Prostate gland (tissue), 2 donors: ENCODE measurements at regions not wholly inside any gene's neighbourhood (a gene's known extent, or its start where the extent isn't known, plus 50 kb on each side); places are given as distances from the start of the nearest gene placed in this dataset.
"Not testable (repeated sequence)": the region's sequence is repeated elsewhere in the genome, so short reads cannot be mapped to it uniquely, and the experiment has no call there.

ENCODE experiments used
- DNase-seq: peaks from one replicate; pipeline ENCODE4 v3.0.0-alpha.2; 2019; ENCODE audit warnings: low spot score
- H3K27ac ChIP-seq, 2 donors: fragments of 200-600 bp; sonication (generic); 2 replicates each; pipeline ENCODE4 v1.5.1; 2017 to 2019
- H3K27me3 ChIP-seq: fragments of 200-600 bp; sonication (generic); replicated peaks from 2 replicates; pipeline ENCODE4 v1.5.1; 2019; ENCODE audit not compliant: insufficient read depth
- H3K36me3 ChIP-seq, 2 donors: fragments of 200-600 bp; sonication (generic); 1 replicate in 1 of 2; 2 replicates in 1 of 2; pipeline versions ENCODE4 v1.5.1 to v1.8.1; 2017 to 2019
- H3K4me1 ChIP-seq: fragments of 200-600 bp; sonication (generic); replicated peaks from 2 replicates; pipeline ENCODE4 v1.5.1; 2019
- H3K4me3 ChIP-seq, 2 donors: fragments of 200-600 bp; sonication (generic); 2 replicates each; pipeline ENCODE4 v1.5.1; 2017 to 2019
- H3K9me3 ChIP-seq: fragments of 200-600 bp; sonication (generic); 2 replicates; pipeline ENCODE4 v1.5.1; 2017
- WGBS: methylation state at CpG from one replicate; pipeline ENCODE4 v1.1.5; 2018; 5-methylcytosine and 5-hydroxymethylcytosine counted together
- intact Hi-C: fragments of 100-400 bp; cut with DNase I; formaldehyde crosslinking; loops from one replicate; pipeline ENCODE4 v1.14.2; 2022

DNA sequence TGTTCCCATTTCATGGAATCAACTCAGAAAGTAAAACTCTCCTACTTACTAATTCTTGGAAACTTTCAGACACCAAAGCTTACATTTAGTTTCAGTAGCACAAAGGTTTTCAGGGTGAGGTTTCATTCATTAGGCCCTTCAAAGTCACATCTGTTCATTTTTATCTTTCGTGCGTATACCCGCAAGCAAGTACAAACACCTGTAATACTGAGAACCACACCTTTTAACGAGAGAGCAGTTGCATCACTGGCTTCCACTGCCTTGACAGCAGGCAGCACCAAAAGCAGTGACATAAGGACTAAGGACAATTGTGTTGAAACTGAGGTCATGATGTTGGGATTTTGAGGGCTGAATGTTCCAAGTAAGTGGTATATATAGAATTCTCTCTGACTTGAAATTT, 60.5 kb downstream of the GOLGA6L22 start:
- H3K9me3 ChIP-seq, H3K4me3 ChIP-seq, H3K27me3 ChIP-seq, intact Hi-C loops, DNase-seq, H3K4me1 ChIP-seq, H3K27ac ChIP-seq, H3K36me3 ChIP-seq: not testable (repeated sequence)
- no CpG with 5 or more reads among the region's 4 CpGs for WGBS

DNA sequence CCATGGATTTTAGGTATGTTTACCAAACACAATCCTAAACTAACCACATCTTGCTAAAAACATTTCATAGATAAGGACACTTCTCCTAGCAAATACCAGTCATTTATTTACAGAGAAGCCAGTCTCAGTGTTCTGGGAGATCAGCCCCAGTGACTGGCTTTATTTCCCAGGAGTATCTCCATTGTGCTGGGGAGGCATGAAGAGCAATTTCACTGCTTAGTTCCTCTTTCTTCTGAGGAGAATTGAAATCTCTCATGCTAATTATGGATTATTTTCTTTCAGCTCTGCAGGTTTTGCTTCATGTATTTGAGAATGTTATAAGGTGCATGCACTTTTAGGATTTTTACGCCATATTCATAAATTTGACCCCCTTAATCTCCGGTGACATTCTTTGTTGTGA, 67.8 kb downstream of the GOLGA6L22 start:
- H3K27me3 ChIP-seq, H3K36me3 ChIP-seq, intact Hi-C loops, H3K27ac ChIP-seq, H3K4me1 ChIP-seq, H3K4me3 ChIP-seq, DNase-seq, H3K9me3 ChIP-seq: not testable (repeated sequence)
- no CpG with 5 or more reads among the region's 2 CpGs for WGBS

DNA sequence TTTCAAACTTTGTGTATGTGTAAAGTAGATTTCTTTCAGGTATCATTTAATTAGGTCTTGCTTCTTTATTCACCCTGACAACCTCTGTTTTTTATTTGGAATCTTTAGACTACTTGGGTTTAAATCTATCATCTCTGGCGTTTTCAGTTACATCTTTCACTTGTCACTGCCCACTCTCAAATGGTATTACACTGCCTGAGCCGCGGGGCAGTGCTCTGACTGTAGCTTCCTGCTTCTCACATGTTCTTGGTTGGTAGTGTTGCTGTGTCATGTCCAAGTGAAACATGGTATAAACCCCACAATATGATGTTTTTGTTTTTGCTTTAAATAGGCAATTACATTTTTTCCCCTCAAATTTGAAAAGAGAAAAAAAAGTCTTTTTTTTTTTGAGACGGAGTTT, 68.3 kb downstream of the GOLGA6L22 start:
- intact Hi-C loops, H3K27me3 ChIP-seq, H3K4me3 ChIP-seq, H3K9me3 ChIP-seq, H3K27ac ChIP-seq, DNase-seq, H3K4me1 ChIP-seq, H3K36me3 ChIP-seq: not testable (repeated sequence)
- WGBS = 54% methylated on average over 3 of the region's 4 CpGs

DNA sequence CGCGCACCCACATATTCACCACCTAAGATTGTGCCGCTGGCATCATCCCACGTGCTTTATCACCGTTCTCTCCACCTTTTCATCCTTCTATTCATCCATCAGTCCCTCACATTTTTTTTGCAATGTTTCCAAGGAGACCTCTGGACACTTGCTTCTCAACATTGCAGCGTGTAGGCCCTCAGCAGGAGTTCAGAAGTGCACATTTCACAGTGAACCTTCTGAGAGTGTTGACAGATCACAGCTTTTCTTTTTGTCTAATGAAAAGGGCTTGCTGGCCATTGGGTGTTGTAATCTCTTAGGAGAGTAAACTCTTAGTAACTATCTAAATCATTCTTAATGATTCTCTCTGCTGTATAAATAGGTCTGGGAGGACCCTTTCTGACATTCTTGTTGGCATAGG, 70.5 kb downstream of the GOLGA6L22 start:
- H3K27ac ChIP-seq, H3K36me3 ChIP-seq, H3K4me3 ChIP-seq, intact Hi-C loops, H3K9me3 ChIP-seq, H3K27me3 ChIP-seq, H3K4me1 ChIP-seq, DNase-seq: not testable (repeated sequence)
- WGBS = no CpG with 5 or more reads among the region's 6 CpGs

DNA sequence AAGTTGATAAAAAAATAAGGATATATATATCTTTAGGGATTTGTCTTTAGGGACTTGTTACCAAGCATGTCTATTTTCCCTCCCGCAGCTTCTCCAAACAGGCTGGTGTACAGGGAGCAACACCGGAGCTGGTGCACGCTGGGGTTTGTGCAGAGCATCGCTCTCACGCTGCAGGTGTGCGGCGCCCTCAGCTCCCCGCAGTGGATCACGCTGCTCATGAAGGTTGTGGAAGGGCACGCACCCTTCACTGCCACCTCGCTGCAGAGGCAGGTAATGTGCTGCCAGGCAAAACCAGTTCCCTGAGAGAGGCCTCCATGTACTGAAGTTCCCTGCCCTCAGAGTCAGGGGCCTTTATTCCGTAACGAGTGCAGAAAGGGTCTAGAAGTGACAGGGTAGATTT, 101.0 kb downstream of the GOLGA6L22 start:
- DNase-seq, H3K27me3 ChIP-seq, H3K27ac ChIP-seq, H3K4me3 ChIP-seq, H3K4me1 ChIP-seq, intact Hi-C loops, H3K9me3 ChIP-seq, H3K36me3 ChIP-seq: not testable (repeated sequence)
- WGBS = 84% methylated on average over 10 of the region's 13 CpGs

DNA sequence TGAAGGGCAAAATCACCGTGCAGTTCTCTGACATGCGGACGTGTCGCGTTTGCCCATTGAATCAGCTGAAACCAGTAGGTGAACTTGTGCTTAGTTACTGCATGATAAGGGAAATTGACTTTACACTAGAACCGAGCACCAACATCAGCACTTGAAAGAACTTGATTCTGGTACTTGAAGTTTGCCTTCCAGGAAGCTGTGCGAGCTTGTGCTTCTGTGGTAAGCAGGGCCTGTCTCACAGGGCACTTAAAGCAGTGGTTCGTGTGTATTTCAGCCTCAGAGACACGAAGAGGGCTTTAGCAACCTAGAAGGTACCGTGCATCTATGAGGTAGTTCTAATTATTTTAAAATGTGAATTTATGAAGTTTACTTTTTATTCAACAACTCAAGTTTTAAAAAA, 103.0 kb downstream of the GOLGA6L22 start:
- H3K4me1 ChIP-seq, H3K27me3 ChIP-seq, H3K36me3 ChIP-seq, H3K27ac ChIP-seq, DNase-seq, H3K9me3 ChIP-seq, intact Hi-C loops, H3K4me3 ChIP-seq: not testable (repeated sequence)
- no CpG with 5 or more reads among the region's 10 CpGs for WGBS

DNA sequence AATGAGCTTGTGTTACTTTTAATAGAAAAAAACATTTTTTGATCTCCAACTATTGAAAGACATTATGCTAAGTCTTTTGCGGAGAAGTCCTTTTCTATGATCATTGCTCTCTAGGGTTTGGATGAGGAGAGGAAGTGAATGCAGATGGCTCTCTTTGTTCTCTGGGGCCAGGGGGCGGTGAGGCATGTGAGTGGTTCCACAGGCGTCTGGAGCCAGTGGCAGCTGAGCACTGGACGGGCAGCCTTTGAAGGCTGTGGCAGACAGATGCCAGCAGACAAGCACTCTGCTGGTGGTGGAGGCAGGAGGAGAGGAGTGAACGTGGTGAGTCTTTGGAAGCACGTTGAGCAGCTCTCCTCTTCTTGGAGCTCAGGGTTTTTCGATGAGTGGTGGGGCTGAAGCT, 107.8 kb downstream of the GOLGA6L22 start:
- H3K9me3 ChIP-seq, H3K36me3 ChIP-seq, DNase-seq, intact Hi-C loops, H3K27me3 ChIP-seq, H3K4me3 ChIP-seq, H3K27ac ChIP-seq, H3K4me1 ChIP-seq: not testable (repeated sequence)
- whole genome bisulfite sequencing = no CpG with 5 or more reads among the region's 7 CpGs

DNA sequence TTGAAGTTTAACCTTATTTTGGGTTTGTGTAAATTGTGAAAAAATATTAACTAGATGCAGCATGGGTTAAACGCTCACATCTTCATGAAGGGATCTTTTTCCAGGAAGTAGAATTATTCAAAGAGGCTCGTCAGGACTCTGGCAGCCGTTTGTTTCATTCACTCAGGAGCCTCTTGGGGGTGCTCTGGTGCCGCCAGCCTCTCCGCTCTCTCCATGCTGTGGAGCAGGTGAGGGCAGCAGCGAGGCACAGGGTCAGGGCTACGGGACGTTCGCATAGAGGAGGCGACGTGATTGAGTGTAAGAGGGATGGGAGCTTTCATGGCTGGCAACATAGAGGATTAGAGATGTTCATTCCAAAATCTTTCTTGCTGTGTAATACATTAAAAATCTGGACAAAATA, 110.8 kb downstream of the GOLGA6L22 start:
- H3K27ac ChIP-seq, H3K4me3 ChIP-seq, DNase-seq, H3K27me3 ChIP-seq, H3K36me3 ChIP-seq, intact Hi-C loops, H3K9me3 ChIP-seq, H3K4me1 ChIP-seq: not testable (repeated sequence)
- no CpG with 5 or more reads among the region's 11 CpGs for WGBS

DNA sequence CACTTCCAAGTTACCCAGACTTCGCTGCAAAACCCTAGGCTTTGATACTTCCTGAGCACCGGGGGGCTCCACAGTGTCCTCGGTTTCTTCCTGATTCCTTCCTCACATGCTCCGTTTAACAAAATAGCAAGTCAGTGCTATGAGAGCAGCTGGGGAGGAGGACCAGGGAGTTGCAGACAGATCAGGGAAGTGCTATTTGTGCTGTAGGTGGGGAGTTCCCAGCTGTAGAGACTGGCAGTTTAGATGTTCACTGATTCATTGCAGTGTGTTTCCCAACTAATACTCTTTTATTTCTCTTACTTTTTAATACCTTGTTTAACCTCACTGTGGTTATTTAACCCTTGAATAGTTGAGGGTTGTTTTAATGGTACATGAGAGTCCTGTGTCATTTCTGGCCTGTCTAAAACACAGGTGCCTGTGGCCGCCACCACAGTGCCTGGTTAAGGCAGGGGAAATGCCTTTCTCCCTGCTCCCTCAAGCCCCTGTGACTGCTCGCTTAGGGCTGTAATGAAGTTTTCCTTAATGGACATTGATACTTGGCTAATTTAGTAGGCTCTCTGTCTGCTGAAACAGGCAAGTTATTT, 113.5 kb downstream of the GOLGA6L22 start:
- H3K27ac ChIP-seq, H3K4me1 ChIP-seq, DNase-seq, H3K4me3 ChIP-seq, H3K27me3 ChIP-seq, intact Hi-C loops, H3K36me3 ChIP-seq, H3K9me3 ChIP-seq: not testable (repeated sequence)
- 73% methylated on average over 3 of the region's 6 CpGs for WGBS

DNA sequence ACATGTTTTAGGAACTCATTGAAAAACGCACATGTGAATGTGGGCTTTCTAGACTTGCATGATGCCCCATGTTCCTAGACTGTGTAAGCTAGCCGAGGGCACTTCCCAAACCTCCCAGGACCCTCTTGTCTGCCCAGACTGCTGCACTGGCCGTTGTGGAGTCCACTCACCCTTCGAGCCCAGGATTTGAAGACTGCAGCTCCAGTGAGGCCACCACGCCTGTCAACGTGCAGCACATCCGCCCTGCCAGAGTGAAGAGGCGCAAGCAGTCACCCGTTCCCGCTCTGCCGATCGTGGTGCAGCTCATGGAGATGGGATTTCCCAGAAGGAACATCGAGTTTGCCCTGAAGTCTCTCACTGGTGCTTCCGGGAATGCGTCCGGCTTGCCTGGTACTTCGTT, 114.1 kb downstream of the GOLGA6L22 start:
- H3K36me3 ChIP-seq, H3K27ac ChIP-seq, H3K27me3 ChIP-seq, H3K4me3 ChIP-seq, DNase-seq, intact Hi-C loops, H3K9me3 ChIP-seq, H3K4me1 ChIP-seq: not testable (repeated sequence)
- WGBS = 95% methylated on average over 17 of the region's 17 CpGs

DNA sequence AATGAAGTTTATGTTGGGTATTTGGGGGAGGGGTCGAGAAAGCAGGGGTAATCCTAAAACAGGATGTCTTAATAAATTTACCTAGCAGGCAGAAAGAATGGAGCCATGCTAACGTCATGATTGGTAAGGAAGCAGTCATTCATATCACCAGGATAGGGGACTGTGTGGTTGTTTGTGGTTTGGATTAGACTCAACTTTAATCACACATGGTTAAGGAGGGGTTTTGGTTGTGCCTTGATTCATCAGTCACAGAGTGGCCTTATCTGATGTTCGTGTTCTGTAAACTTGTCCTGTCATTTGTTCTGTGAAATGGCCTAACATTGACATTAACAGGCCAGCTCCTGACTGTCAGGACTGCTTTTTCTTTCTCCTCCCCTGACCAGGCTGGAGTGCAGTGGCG, 119.1 kb downstream of the GOLGA6L22 start:
- H3K36me3 ChIP-seq, H3K9me3 ChIP-seq, H3K4me1 ChIP-seq, H3K27me3 ChIP-seq, DNase-seq, H3K27ac ChIP-seq, H3K4me3 ChIP-seq, intact Hi-C loops: not testable (repeated sequence)
- WGBS = 89% methylated on average over 1 of the region's 4 CpGs

DNA sequence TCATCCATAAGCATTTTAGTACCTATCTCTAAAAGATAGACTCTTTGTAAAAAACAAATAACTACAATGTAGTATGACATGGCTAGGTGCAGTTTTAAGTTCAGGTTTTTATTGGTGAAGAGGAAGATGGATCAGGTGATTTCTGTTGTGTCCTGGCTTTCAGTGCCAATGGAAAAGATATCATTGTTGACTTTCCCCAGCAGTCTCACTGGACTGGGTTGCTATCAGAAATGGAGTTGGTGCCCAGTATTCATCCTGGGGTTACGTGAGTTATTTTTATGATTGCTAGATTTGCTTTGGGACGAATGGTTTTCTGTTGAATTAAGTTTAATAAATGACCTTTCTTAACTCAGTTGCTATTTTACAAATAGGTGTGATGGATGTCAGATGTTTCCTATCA, 120.5 kb downstream of the GOLGA6L22 start:
- DNase-seq, H3K4me3 ChIP-seq, H3K9me3 ChIP-seq, H3K27me3 ChIP-seq, H3K27ac ChIP-seq, H3K4me1 ChIP-seq, H3K36me3 ChIP-seq, intact Hi-C loops: not testable (repeated sequence)
- WGBS = no CpG with 5 or more reads among the region's 2 CpGs

DNA sequence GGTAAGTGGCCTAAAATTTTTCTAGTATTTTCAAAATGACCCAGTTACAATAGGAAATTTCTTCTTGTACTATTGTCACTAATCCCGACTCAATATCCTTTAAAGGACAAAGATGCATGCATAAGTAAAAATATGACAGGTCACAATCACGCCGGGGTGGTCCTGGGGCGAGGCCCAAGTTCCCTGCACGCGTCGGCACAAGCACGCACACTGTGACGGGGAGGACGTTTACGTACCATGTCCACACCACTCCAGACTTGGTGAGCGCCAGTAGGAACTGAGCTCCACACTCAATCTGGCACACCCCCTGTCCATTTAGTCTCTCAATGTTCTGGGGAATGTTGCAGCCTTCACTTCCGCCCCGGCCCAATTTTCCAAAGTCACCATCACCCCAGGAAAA, 128.7 kb downstream of the GOLGA6L22 start:
- H3K4me1 ChIP-seq, DNase-seq, intact Hi-C loops, H3K36me3 ChIP-seq, H3K9me3 ChIP-seq, H3K27ac ChIP-seq, H3K4me3 ChIP-seq, H3K27me3 ChIP-seq: not testable (repeated sequence)
- WGBS = 97% methylated on average over 11 of the region's 14 CpGs
